ENCODE measurements at regions not wholly inside any gene's neighbourhood (a gene's known extent, or its start where the extent isn't known, plus 50 kb on each side); places are given as distances from the start of the nearest gene placed in this dataset.

- WGBS (ENCODE audit: insufficient coverage): no CpG with 5 or more reads among the region's 5 CpGs
- no peak overlapping the region for H3K4me3 ChIP-seq (ENCODE audit: control insufficient read depth in 1 of 2, extremely low read depth in 1 of 2, low read length in 1 of 2)
- no peaks in the 10 kb centered on the region for H3K9me3 Mint-ChIP-seq
- H3K4me3 Mint-ChIP-seq: no peak overlapping the region
- CTCF ChIA-PET: no interaction called here
- H3K9me3 ChIP-seq: no peaks in the 10 kb centered on the region
- H3K36me3 Mint-ChIP-seq: peaks cover 31% of the 10 kb centered on the region
- POLR2A ChIA-PET: no interaction called here
- H3K4me1 Mint-ChIP-seq: peaks cover 13 to 15% (median 13%) of the 10 kb centered on the region in 3 donors
- H3K27me3 ChIP-seq (replicated peaks in 1 of 2; ENCODE audit: control insufficient read depth in 2 of 2, extremely low read depth in 1 of 2, insufficient read depth in 2 of 2, low read length in 1 of 2): no peaks in the 10 kb centered on the region
- H3K27ac Mint-ChIP-seq: no peak overlapping the region
- DNase-seq (no peak), ATAC-seq (replicated peaks in 1 of 4) (no peak)
- H3K27me3 Mint-ChIP-seq: no peaks in the 10 kb centered on the region
- no peak overlapping the region for H3K27ac ChIP-seq (ENCODE audit: low read length)
- H3K36me3 ChIP-seq (ENCODE audit: control insufficient read depth in 2 of 2, extremely low read depth in 1 of 2, insufficient read depth in 1 of 2, low read length in 1 of 2): peaks cover 8 to 37% of the 10 kb centered on the region in 2 donors
- peaks cover 7 to 14% of the 10 kb centered on the region in 2 experiments for H3K4me1 ChIP-seq (ENCODE audit: control insufficient read depth in 1 of 2, extremely low read depth in 1 of 2, insufficient read depth in 2 of 2, low read length in 2 of 2)
Measured at GRCh38 chr2:241970716-241971115, 101.2 kb downstream of the RTP5 start.

DNA sequence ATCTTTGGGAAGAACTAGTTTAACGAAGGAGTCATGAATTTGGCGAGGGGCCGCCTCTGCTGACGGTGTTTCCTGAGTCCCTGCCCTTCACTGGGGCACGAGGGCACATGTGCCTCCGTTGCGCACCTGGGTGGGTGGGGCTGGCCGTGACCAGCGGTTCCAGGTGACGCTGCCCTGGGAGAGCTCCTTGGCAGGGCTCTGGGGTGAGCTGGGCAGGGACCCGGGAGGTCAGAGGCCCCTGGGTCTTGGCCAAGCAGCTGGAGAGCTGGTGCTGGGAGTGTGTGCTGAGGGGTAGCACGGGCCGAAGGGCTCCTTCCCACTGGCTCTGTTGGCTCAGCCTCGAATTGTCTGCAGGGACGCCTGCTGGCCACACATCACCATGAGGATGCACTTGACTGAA, 104.6 kb downstream of the RTP5 start:
- peaks cover 11 to 34% of the 10 kb centered on the region in 2 donors for H3K36me3 ChIP-seq (ENCODE audit: control insufficient read depth in 2 of 2, extremely low read depth in 1 of 2, insufficient read depth in 1 of 2, low read length in 1 of 2)
- ChIA-PET POLR2A (no interaction called here), CTCF (no interaction called here)
- DNase-seq (no peak), ATAC-seq (replicated peaks in 1 of 4) (no peak)
- H3K4me3 ChIP-seq (ENCODE audit: control insufficient read depth in 1 of 2, extremely low read depth in 1 of 2, low read length in 1 of 2): no peak overlapping the region
- Mint-ChIP-seq H3K27me3 (no peaks in the 10 kb centered on the region), H3K4me3 (no peak overlapping the region), H3K27ac (no peak overlapping the region), H3K4me1 (no peaks in the 10 kb centered on the region), H3K9me3 (peaks cover 0 to 4% (median 0%) of the 10 kb centered on the region in 3 donors), H3K36me3 (peaks cover 43% of the 10 kb centered on the region)
- H3K27me3 ChIP-seq (replicated peaks in 1 of 2; ENCODE audit: control insufficient read depth in 2 of 2, extremely low read depth in 1 of 2, insufficient read depth in 2 of 2, low read length in 1 of 2): no peaks in the 10 kb centered on the region
- no peaks in the 10 kb centered on the region for H3K9me3 ChIP-seq
- WGBS (ENCODE audit: insufficient coverage): 91% methylated on average over 14 of the region's 15 CpGs
- H3K4me1 ChIP-seq (ENCODE audit: control insufficient read depth in 1 of 2, extremely low read depth in 1 of 2, insufficient read depth in 2 of 2, low read length in 2 of 2): no peaks in the 10 kb centered on the region
- no peak overlapping the region for H3K27ac ChIP-seq (ENCODE audit: low read length)

DNA sequence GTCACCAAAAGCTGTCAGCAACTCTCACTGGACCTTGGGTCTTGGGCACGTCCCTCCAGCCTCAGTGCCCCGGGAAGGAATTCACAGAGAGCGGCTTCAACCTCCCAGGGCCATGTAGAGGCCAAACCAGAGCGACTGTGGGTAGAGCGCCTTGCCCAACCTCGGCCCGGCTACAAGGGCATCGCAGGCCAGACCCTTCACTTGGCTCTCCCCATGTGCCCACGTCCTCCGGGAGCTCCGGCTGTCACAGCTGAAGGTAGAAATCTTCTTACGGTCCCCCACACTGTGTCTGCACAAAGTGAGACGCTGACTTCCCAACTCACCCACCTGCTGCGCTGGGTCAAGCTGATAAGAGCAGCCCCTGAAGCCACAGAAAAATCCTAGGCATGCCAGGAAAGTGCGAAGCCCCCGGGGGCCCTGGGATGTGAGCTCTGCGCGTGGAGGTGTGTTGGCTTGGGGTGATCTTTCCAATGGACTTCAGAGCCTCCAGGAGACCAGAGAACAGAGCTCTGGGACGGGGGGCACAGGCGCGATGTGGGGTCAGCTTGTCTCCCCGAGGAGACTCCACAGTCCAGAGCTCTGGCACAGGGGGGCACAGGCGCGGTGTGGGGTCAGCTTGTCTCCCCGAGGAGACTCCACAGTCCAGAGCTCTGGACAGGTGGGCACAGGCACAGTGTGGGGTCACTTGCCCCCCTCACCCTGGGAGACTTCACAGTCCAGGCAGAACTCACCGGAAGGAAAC, 105.5 kb downstream of the RTP5 start:
- Histone ChIP-seq H3K4me1 (ENCODE audit: control insufficient read depth in 1 of 2, extremely low read depth in 1 of 2, insufficient read depth in 2 of 2, low read length in 2 of 2) (no peaks in the 10 kb centered on the region), H3K27me3 (replicated peaks in 1 of 2; ENCODE audit: control insufficient read depth in 2 of 2, extremely low read depth in 1 of 2, insufficient read depth in 2 of 2, low read length in 1 of 2) (no peaks in the 10 kb centered on the region), H3K27ac (ENCODE audit: low read length) (no peak overlapping the region), H3K9me3 (no peaks in the 10 kb centered on the region), H3K36me3 (ENCODE audit: control insufficient read depth in 2 of 2, extremely low read depth in 1 of 2, insufficient read depth in 1 of 2, low read length in 1 of 2) (peaks cover 11 to 34% of the 10 kb centered on the region in 2 donors), H3K4me3 (ENCODE audit: control insufficient read depth in 1 of 2, extremely low read depth in 1 of 2, low read length in 1 of 2) (no peak overlapping the region)
- no peaks in the 10 kb centered on the region for H3K27me3 Mint-ChIP-seq
- 92% methylated on average over 16 of the region's 26 CpGs for WGBS (ENCODE audit: insufficient coverage)
- no peak for DNase-seq
- ChIA-PET POLR2A (no interaction called here), CTCF (no interaction called here)
- no peak overlapping the region for H3K4me3 Mint-ChIP-seq
- H3K4me1 Mint-ChIP-seq: no peaks in the 10 kb centered on the region
- peaks cover 43% of the 10 kb centered on the region for H3K36me3 Mint-ChIP-seq
- no peak overlapping the region for H3K27ac Mint-ChIP-seq
- no peak for ATAC-seq (replicated peaks in 1 of 4)
- peaks cover 0 to 4% (median 0%) of the 10 kb centered on the region in 3 donors for H3K9me3 Mint-ChIP-seq

DNA sequence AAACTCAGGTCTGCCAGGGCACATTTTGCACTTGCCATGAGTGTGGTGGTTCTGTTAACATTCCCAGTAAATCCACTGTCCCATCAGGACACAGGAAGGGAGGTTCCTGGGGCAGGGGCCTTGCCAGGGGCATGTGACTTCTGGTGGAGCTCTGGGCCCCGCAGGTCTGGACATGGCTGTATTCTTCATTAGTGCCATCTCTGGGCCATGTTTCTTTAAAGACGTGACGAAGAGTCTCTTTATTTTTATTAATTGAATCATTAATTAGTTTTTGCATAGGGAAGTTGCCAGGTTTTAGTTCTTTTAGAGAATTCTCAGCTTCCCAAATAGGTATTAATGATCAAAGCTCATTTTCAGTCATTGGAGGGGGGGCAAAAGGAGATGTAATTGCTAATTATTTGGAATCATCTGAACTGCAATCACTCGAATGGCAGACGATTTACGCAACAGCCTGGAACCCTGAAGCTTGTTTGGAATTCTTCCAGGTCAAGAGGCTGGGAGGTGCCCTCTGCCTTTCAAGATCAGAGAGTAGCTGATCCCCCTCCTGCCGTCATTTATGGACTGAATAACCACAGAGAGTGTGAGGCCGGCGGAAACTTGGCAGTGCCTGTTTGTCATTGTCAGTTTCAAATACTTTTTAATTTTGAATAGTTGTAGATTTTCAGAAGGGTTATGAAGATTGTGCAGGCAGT, 106.2 kb downstream of the RTP5 start:
- DNase-seq (no peak), ATAC-seq (replicated peaks in 1 of 4) (no peak)
- H3K27ac Mint-ChIP-seq: no peak overlapping the region
- Histone ChIP-seq H3K36me3 (ENCODE audit: control insufficient read depth in 2 of 2, extremely low read depth in 1 of 2, insufficient read depth in 1 of 2, low read length in 1 of 2) (peaks cover 14 to 29% of the 10 kb centered on the region in 2 donors), H3K4me1 (ENCODE audit: control insufficient read depth in 1 of 2, extremely low read depth in 1 of 2, insufficient read depth in 2 of 2, low read length in 2 of 2) (no peaks in the 10 kb centered on the region), H3K9me3 (no peaks in the 10 kb centered on the region), H3K27me3 (replicated peaks in 1 of 2; ENCODE audit: control insufficient read depth in 2 of 2, extremely low read depth in 1 of 2, insufficient read depth in 2 of 2, low read length in 1 of 2) (no peaks in the 10 kb centered on the region), H3K4me3 (ENCODE audit: control insufficient read depth in 1 of 2, extremely low read depth in 1 of 2, low read length in 1 of 2) (no peak overlapping the region), H3K27ac (ENCODE audit: low read length) (no peak overlapping the region)
- whole genome bisulfite sequencing (ENCODE audit: insufficient coverage): 99% methylated on average over 6 of the region's 9 CpGs
- no peaks in the 10 kb centered on the region for H3K4me1 Mint-ChIP-seq
- peaks cover 38% of the 10 kb centered on the region for H3K36me3 Mint-ChIP-seq
- peaks cover 0 to 4% (median 0%) of the 10 kb centered on the region in 3 donors for H3K9me3 Mint-ChIP-seq
- CTCF ChIA-PET: no interaction called here
- POLR2A ChIA-PET: no interaction called here
- H3K4me3 Mint-ChIP-seq: no peak overlapping the region
- no peaks in the 10 kb centered on the region for H3K27me3 Mint-ChIP-seq

GRCh38 chr2:241976296-241976695, 106.8 kb downstream of the RTP5 start:
- Histone ChIP-seq H3K4me3 (ENCODE audit: control insufficient read depth in 1 of 2, extremely low read depth in 1 of 2, low read length in 1 of 2) (no peak overlapping the region), H3K36me3 (ENCODE audit: control insufficient read depth in 2 of 2, extremely low read depth in 1 of 2, insufficient read depth in 1 of 2, low read length in 1 of 2) (peaks cover 14 to 25% of the 10 kb centered on the region in 2 donors), H3K4me1 (ENCODE audit: control insufficient read depth in 1 of 2, extremely low read depth in 1 of 2, insufficient read depth in 2 of 2, low read length in 2 of 2) (no peaks in the 10 kb centered on the region), H3K27me3 (replicated peaks in 1 of 2; ENCODE audit: control insufficient read depth in 2 of 2, extremely low read depth in 1 of 2, insufficient read depth in 2 of 2, low read length in 1 of 2) (no peaks in the 10 kb centered on the region), H3K27ac (ENCODE audit: low read length) (no peak overlapping the region), H3K9me3 (no peaks in the 10 kb centered on the region)
- Mint-ChIP-seq H3K27ac (no peak overlapping the region), H3K4me1 (no peaks in the 10 kb centered on the region), H3K9me3 (peaks cover 0 to 4% (median 0%) of the 10 kb centered on the region in 3 donors), H3K4me3 (no peak overlapping the region), H3K27me3 (no peaks in the 10 kb centered on the region), H3K36me3 (peaks cover 33% of the 10 kb centered on the region)
- ChIA-PET POLR2A (no interaction called here), CTCF (no interaction called here)
- no peak for DNase-seq
- WGBS (ENCODE audit: insufficient coverage): 92% methylated on average over 12 of the region's 12 CpGs
- ATAC-seq (replicated peaks in 1 of 4): no peak

- ChIA-PET CTCF (no interaction called here), POLR2A (no interaction called here)
- no peaks in the 10 kb centered on the region for H3K9me3 ChIP-seq
- no peak overlapping the region for H3K4me3 ChIP-seq (ENCODE audit: control insufficient read depth in 1 of 2, extremely low read depth in 1 of 2, low read length in 1 of 2)
- H3K27me3 ChIP-seq (replicated peaks in 1 of 2; ENCODE audit: control insufficient read depth in 2 of 2, extremely low read depth in 1 of 2, insufficient read depth in 2 of 2, low read length in 1 of 2): no peaks in the 10 kb centered on the region
- H3K36me3 ChIP-seq (ENCODE audit: control insufficient read depth in 2 of 2, extremely low read depth in 1 of 2, insufficient read depth in 1 of 2, low read length in 1 of 2): peaks cover 13 to 14% of the 10 kb centered on the region in 2 donors
- WGBS (ENCODE audit: insufficient coverage): 92% methylated on average over 9 of the region's 14 CpGs
- no peak for DNase-seq
- no peak overlapping the region for H3K27ac ChIP-seq (ENCODE audit: low read length)
- no peak overlapping the region for H3K4me3 Mint-ChIP-seq
- H3K4me1 Mint-ChIP-seq: no peaks in the 10 kb centered on the region
- ATAC-seq (replicated peaks in 1 of 4): no peak
- H3K27ac Mint-ChIP-seq: no peak overlapping the region
- H3K9me3 Mint-ChIP-seq: peaks cover 0 to 4% (median 0%) of the 10 kb centered on the region in 3 donors
- peaks cover 20% of the 10 kb centered on the region for H3K36me3 Mint-ChIP-seq
- no peaks in the 10 kb centered on the region for H3K4me1 ChIP-seq (ENCODE audit: control insufficient read depth in 1 of 2, extremely low read depth in 1 of 2, insufficient read depth in 2 of 2, low read length in 2 of 2)
- no peaks in the 10 kb centered on the region for H3K27me3 Mint-ChIP-seq
Measured at GRCh38 chr2:241977557-241978300, 108.2 kb downstream of the RTP5 start.
